SK-N-SH (cell line): ENCODE measurements at regions not wholly inside any gene's neighbourhood (a gene's known extent, or its start where the extent isn't known, plus 50 kb on each side); places are given as distances from the start of the nearest gene placed in this dataset.

Experiments used
- CTCF ChIA-PET: fragments of 300-600, 350-600 bp; formaldehyde crosslinking; extraction: SDS; loops from one replicate; lab custom pipeline; 2021; lab: Yijun Ruan, JAX
- POLR2A ChIA-PET: fragments of 350-600 bp; sonication (Branson Sonifier 250); formaldehyde crosslinking; extraction: SDS; loops from one replicate; lab custom pipeline; 2020; ENCODE audit warnings: antibody characterized with exemption, inconsistent platforms; lab: Yijun Ruan, JAX
- DNase-seq: peaks from one replicate; pipeline ENCODE4 v3.0.0; 2012
- H2AFZ ChIP-seq: fragments of 200-600 bp; sonication (generic); 2 replicates; pipeline ENCODE4 v1.8.1; 2016; ENCODE audit warnings: antibody characterized with exemption, mild to moderate bottlenecking, low read depth
- H3F3A ChIP-seq: fragments of 200-600 bp; sonication (generic); replicated peaks from 2 replicates; pipeline ENCODE3; 2016; ENCODE audit warnings: antibody characterized with exemption, mild to moderate bottlenecking; ENCODE audit not compliant: insufficient read depth
- H3K27ac ChIP-seq, 2 experiments: fragments of 200-500 bp in 1 of 2; fragments of 200-600 bp in 1 of 2; sonication (Bioruptor generic) in 1 of 2; sonication (generic), shearing (Covaris generic) in 1 of 2; 2 replicates each; pipeline versions ENCODE4 v1.5.1 to v1.6.1; 2014 to 2016; ENCODE audit warnings: low read depth in 2 of 2, inconsistent platforms in 1 of 2, low read length in 1 of 2, mild to moderate bottlenecking in 1 of 2, mixed read lengths in 1 of 2
- H3K27me3 ChIP-seq: fragments of 200-600 bp; sonication (generic), shearing (Covaris generic); 2 replicates; pipeline ENCODE4 v1.6.1; 2016; ENCODE audit warnings: mixed run types; ENCODE audit not compliant: insufficient read depth
- H3K36me3 ChIP-seq, 2 experiments: fragments of 200-500 bp in 1 of 2; fragments of 200-600 bp in 1 of 2; sonication (Bioruptor generic) in 1 of 2; sonication (generic) in 1 of 2; replicated peaks in 1 of 2; 2 replicates each; pipeline versions ENCODE3 to v1.5.1; 2014 to 2016; ENCODE audit warnings: low read length in 1 of 2, mild to moderate bottlenecking in 1 of 2; ENCODE audit not compliant: insufficient read depth in 2 of 2, control insufficient read depth in 1 of 2
- H3K4me1 ChIP-seq, 2 experiments: fragments of 200-500 bp in 1 of 2; fragments of 200-600 bp in 1 of 2; sonication (Bioruptor generic) in 1 of 2; sonication (generic), shearing (Covaris generic) in 1 of 2; 2 replicates each; pipeline versions ENCODE4 v1.5.1 to v1.6.1; 2014 to 2016; ENCODE audit warnings: low read depth in 1 of 2, low read length in 1 of 2, mixed run types in 1 of 2; ENCODE audit not compliant: insufficient read depth in 2 of 2, control insufficient read depth in 1 of 2
- H3K4me2 ChIP-seq: fragments of 200-600 bp; sonication (generic), shearing (Covaris generic); 2 replicates; pipeline ENCODE4 v1.6.1; 2017; ENCODE audit warnings: mixed run types
- H3K4me3 ChIP-seq, 2 experiments: fragments of 200-500 bp in 1 of 2; fragments of 200-600 bp in 1 of 2; sonication (Bioruptor generic) in 1 of 2; sonication (generic), shearing (Covaris generic) in 1 of 2; 2 replicates each; pipeline versions ENCODE4 v1.5.1 to v1.8.1; 2014 to 2016; ENCODE audit warnings: low read depth in 2 of 2, inconsistent platforms in 1 of 2, low read length in 1 of 2, mild to moderate bottlenecking in 1 of 2, mixed read lengths in 1 of 2, moderate library complexity in 1 of 2
- H3K79me2 ChIP-seq: fragments of 200-600 bp; sonication (generic); 2 replicates; pipeline ENCODE4 v1.8.1; 2017; ENCODE audit warnings: mild to moderate bottlenecking; ENCODE audit not compliant: insufficient read depth
- H3K9ac ChIP-seq: fragments of 200-600 bp; sonication (generic); 2 replicates; pipeline ENCODE4 v1.6.1; 2017; ENCODE audit warnings: mixed run types
- H3K9me2 ChIP-seq: fragments of 200-600 bp; sonication (generic); 2 replicates; pipeline ENCODE4 v1.6.1; 2017; ENCODE audit warnings: mixed run types
- H3K9me3 ChIP-seq: fragments of 200-600 bp; sonication (generic); 2 replicates; pipeline ENCODE4 v1.6.1; 2017; ENCODE audit warnings: mixed run types, mild to moderate bottlenecking, moderate library complexity
- H4K20me1 ChIP-seq: fragments of 200-600 bp; sonication (generic); 2 replicates; pipeline ENCODE4 v1.6.1; 2017; ENCODE audit warnings: mild to moderate bottlenecking, mixed run types; ENCODE audit not compliant: insufficient read depth
- ELF1 ChIP-seq: IDR thresholded peaks from 2 replicates; pipeline ENCODE4 v1.4.0; 2012
- FOXJ3 ChIP-seq: sonication (generic); formaldehyde crosslinking; IDR thresholded peaks from 2 replicates; pipeline ENCODE4 v1.5.1; 2020; ENCODE audit warnings: mild to moderate bottlenecking, missing genetic modification reagents
- FOXM1 ChIP-seq: IDR thresholded peaks from 2 replicates; pipeline ENCODE4 v1.4.0; 2012; ENCODE audit warnings: low read depth, mild to moderate bottlenecking
- GABPA ChIP-seq: IDR thresholded peaks from 2 replicates; pipeline ENCODE4 v1.4.0; 2012; ENCODE audit warnings: low read depth, mild to moderate bottlenecking
- JUND ChIP-seq: IDR thresholded peaks from 2 replicates; pipeline ENCODE4 v1.4.0; 2012
- MAX ChIP-seq: IDR thresholded peaks from 2 replicates; pipeline ENCODE4 v1.4.0; 2012; ENCODE audit warnings: low read depth
- POLR2AphosphoS5 ChIP-seq: IDR thresholded peaks from 2 replicates; pipeline ENCODE4 v1.6.1; 2012; ENCODE audit warnings: low read depth, low read length
- RAD21 ChIP-seq: IDR thresholded peaks from 2 replicates; pipeline ENCODE4 v1.6.1; 2012; ENCODE audit warnings: mild to moderate bottlenecking, low read length
- RCOR1 ChIP-seq: fragments of 150-350 bp; IDR thresholded peaks from 2 replicates; pipeline ENCODE4 v1.6.1; 2017; ENCODE audit warnings: antibody characterized with exemption, low read length
- REST ChIP-seq: IDR thresholded peaks from 2 replicates; pipeline ENCODE4 v1.6.1; 2012; ENCODE audit warnings: mild to moderate bottlenecking, low read depth, low read length, moderate library complexity
- RFX5 ChIP-seq: IDR thresholded peaks from 2 replicates; pipeline ENCODE4 v1.6.1; 2012; ENCODE audit warnings: mild to moderate bottlenecking, improper control_type of control experiment, low read length
- RXRA ChIP-seq: IDR thresholded peaks from 2 replicates; pipeline ENCODE4 v1.4.0; 2012; ENCODE audit warnings: low read depth, mild to moderate bottlenecking, borderline replicate concordance
- TCF12 ChIP-seq: IDR thresholded peaks from 2 replicates; pipeline ENCODE4 v1.4.0; 2012
- USF1 ChIP-seq: IDR thresholded peaks from 2 replicates; pipeline ENCODE4 v1.4.0; 2012; ENCODE audit warnings: low read depth, borderline replicate concordance
- USF2 ChIP-seq: fragments of 150-350 bp; IDR thresholded peaks from 2 replicates; pipeline ENCODE4 v1.6.1; 2017; ENCODE audit warnings: antibody characterized with exemption, low read length, low read depth, borderline replicate concordance
- WGBS: methylation state at CpG from one replicate; pipeline ENCODE4 v1.1.6; 2017; ENCODE audit warnings: low lambda C conversion rate; 5-methylcytosine and 5-hydroxymethylcytosine counted together

GRCh38 chr15:35727627-35728026 is 181.7 kb upstream of the DPH6 start (continued):
- TF ChIP-seq REST, result no peak
- no peak for TF ChIP-seq USF2
- no peak for TF ChIP-seq USF1
- TF ChIP-seq, all 33 proteins: peak for 0

GRCh38 chr15:35728219-35728940 is 182.4 kb upstream of the DPH6 start:
- 75% methylated on average over 2 of the region's 2 CpGs for WGBS
- no peaks in the 10 kb centered on the region for H3K79me2 ChIP-seq
- no peak overlapping the region for H3K9ac ChIP-seq
- H4K20me1 ChIP-seq, result no peaks in the 10 kb centered on the region
- H3K4me1 ChIP-seq, result peaks cover 0 to 10% of the 10 kb centered on the region in 2 experiments; a peak in 2 of 4 replicates
- no peak overlapping the region for H3K4me3 ChIP-seq
- no peaks in the 10 kb centered on the region for H3K9me2 ChIP-seq
- DNase-seq, result peak; percentile 15
- H3K27ac ChIP-seq, result no peak overlapping the region
- H3K27me3 ChIP-seq, result no peaks in the 10 kb centered on the region
- H3K4me2 ChIP-seq, result no peak overlapping the region
- no peak for TF ChIP-seq POLR2AphosphoS5
- no peak for TF ChIP-seq GABPA
- TF ChIP-seq MAX, result no peak
- TF ChIP-seq RXRA, result no peak
- no peak for TF ChIP-seq JUND
- TF ChIP-seq ELF1, result no peak
- no peak for TF ChIP-seq RAD21
- TF ChIP-seq USF2, result no peak
- TF ChIP-seq RCOR1, result no peak
- no peak for TF ChIP-seq RFX5
- no peak for TF ChIP-seq FOXJ3
- TF ChIP-seq USF1, result no peak
- no peak for TF ChIP-seq TCF12
- TF ChIP-seq FOXM1, result no peak
- peaks cover 16% of the 10 kb centered on the region for H3F3A ChIP-seq
- CTCF ChIA-PET, result no interaction called here
- no peak overlapping the region for H2AFZ ChIP-seq
- POLR2A ChIA-PET, result no interaction called here
- H3K36me3 ChIP-seq, result no peaks in the 10 kb centered on the region
- H3K9me3 ChIP-seq, result no peaks in the 10 kb centered on the region
